HG02623 (cell line): ENCODE measurements at regions not wholly inside any gene's neighbourhood (a gene's known extent, or its start where the extent isn't known, plus 50 kb on each side); places are given as distances from the start of the nearest gene placed in this dataset.
"Not testable (repeated sequence)": the region's sequence is repeated elsewhere in the genome, so short reads cannot be mapped to it uniquely, and the experiment has no call there.

Experiments
- ATAC-seq: cut with Tn5 transposase; IDR thresholded peaks from one replicate; pipeline ENCODE4 v1.9.1; 2021; ENCODE audit warnings: moderate library complexity; ENCODE audit not compliant: unreplicated experiment

DNA sequence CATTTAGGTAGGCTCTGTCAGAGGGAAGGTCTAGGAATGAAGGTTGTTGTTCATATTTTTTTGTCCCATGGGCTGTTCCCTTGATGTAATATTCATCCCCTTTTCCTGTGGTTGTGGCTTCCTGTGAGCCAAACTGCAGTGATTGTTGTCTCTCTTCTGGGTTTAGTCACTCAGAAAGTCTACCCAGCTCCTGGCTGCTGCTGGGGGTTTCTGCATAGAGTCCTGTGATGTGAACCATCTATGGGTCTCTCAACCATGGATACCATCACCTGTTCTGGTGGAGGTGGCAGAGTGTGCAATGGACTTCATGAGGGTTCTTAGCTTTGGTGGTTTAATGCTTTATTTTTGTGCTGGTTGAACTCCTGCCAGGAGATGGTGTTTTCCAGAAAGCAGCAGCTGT lies 122.8 kb downstream of the ZC4H2 start:
- no peak for ATAC-seq

- no peak for ATAC-seq
These were observed 125.7 kb downstream of the ZC4H2 start for GRCh38 chrX:64850371-64851082.

DNA sequence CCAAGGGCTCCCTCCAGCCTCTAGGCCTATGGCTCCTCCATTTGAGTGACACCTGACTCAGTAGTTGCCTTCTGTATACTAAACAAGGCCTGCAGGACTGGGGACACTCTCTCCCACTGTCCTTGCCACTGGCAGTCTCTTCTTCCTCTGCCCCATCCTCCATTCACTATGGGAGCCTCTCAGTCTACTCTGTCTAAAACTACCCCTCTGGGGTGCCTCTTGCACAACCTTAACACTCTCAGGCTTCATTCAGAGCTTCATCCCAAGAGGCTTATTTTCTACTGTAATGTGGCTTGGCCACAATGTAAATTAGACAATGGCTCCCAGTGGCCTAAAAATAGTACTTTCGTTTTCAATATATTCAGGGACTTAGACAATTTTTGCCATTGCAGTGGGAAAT lies 133.0 kb downstream of the ZC4H2 start:
- no peak for ATAC-seq

- peak; percentile 64 for ATAC-seq
These were observed 133.8 kb downstream of the ZC4H2 start for GRCh38 chrX:64842492-64842891.

DNA sequence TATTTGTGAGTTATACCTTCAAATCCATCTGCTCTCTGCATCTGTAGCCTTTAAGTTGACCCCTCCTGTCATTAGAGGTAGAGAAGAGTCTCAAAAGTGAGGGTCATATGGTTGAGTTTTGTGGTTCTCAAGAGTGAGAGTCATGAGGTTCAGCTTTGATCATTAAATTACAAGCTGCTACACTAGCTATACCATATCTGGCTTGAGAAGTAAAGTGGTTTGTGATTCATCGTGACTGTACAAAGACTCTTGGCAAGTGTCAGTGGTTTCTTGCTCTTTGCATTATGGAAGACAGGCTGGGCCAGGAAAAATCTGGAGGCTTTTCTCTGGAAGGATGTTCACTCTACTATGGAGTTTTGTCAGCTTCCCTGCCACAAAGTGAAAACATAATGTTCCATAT lies 170.6 kb downstream of the ZC4H2 start:
- ATAC-seq = no peak

DNA sequence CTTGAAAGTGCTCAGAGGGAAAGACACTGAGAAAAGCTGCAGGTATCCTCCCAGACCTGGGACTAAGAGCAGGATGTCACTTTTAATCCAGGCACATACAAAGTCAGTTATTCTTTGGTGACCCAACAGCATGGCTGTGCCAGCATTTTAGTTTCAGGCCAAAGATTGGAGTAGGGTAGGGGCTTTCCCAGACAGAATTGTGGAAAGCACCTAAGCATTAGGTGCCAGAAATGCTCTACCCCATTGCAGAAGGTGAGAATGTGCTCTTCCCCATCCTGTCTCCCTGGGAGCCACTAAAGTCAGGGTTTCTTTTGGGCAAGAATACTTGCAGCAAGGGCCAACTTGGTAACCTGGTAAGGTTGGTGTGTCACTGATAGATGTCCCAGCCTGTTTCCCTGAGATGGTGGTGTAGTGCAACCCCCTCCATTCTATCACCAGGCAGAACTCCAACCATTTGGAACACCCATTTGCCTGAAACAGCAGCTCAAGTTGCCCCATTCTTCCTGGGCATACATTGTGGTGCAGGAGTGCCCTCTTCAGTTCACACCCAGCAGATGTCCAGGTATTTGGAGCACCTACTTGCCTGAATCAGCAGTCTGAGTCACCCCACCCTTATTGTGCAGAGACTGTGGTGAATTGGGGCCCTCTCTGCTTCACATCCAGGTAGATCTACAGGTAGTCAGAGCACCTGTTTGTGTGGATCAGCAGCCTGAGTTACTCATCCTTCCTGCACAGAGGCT lies 183.5 kb downstream of the ZC4H2 start:
- ATAC-seq = no peak

- no peak for ATAC-seq
These were observed 193.3 kb downstream of the ZC4H2 start for GRCh38 chrX:64782923-64783322.

DNA sequence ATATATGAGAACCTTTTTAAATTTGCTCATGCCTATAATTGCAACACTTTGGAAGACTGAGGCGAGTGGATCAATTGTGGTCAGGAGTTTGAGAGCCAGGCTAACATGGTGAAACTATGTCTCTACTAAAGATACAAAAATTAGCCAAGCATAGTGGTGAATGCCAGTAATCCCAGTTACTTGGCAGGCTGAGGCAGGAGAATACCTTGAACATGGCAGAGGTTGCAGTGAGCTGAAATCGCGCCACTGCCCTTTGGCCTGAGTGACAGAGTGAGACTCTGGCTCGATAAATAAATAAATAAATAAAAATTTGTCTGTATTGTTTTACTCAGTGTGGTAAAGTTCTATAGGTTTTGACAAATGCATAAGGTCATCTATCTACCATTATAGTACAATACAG lies 218.2 kb downstream of the ZC4H2 start:
- no peak for ATAC-seq

GRCh38 chrX:64739792-64740378 lies 236.4 kb downstream of the ZC4H2 start:
- no peak for ATAC-seq

DNA sequence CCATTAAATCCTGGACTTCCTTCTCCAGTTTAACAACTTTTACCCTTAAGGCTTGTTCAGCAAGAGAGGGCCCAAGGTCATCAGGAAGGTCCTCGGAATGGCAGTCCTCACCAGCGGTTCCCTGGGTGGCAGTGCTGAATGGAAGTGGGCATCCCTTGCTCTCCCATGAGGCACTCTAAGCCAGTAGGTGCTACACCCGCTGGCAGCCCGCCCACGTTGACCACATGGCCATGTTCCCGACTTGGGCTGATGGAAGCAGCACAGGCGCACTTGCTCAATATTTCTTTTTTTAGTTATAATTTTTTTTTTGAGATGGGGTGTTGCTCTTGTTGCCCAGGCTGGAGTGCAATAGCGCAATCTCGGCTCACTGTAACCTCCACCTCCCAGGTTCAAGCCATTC lies 277.9 kb downstream of the ZC4H2 start:
- ATAC-seq = no peak

DNA sequence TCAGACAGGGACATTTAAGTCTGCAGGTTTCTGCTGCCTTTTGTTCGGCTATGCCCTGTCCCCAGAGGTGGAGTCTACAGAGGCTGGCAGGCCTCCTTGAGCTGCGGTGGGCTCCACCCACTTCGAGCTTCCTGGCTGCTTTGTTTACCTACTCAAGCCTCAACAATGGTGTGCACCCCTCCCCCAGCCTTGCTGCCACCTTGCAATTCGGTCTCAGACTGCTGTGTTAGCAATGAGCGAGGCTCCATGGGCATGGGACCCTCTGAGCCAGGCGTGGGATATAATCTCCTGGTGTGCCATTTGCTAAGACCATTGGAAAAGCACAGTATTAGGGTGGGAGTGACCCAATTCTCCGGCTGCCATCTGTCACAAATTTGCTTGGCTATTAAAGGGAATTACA lies 280.9 kb downstream of the ZC4H2 start:
- not testable (repeated sequence) for ATAC-seq

GRCh38 chrX:64662876-64663275 lies 267.6 kb upstream of the MTMR8 start:
- ATAC-seq = no peak

GRCh38 chrX:64657229-64657628 lies 262.0 kb upstream of the MTMR8 start:
- not testable (repeated sequence) for ATAC-seq

GRCh38 chrX:64642482-64642881 lies 247.2 kb upstream of the MTMR8 start:
- ATAC-seq = no peak
